Naive B cell (primary cell): ENCODE measurements at regions not wholly inside any gene's neighbourhood (a gene's known extent, or its start where the extent isn't known, plus 50 kb on each side); places are given as distances from the start of the nearest gene placed in this dataset.
"Not testable (repeated sequence)": the region's sequence is repeated elsewhere in the genome, so short reads cannot be mapped to it uniquely, and the experiment has no call there.

Experiments used
- ATAC-seq, 2 donors: fragments of 150-1000 bp; cut with Tn5 transposase; 2 replicates each; pipeline ENCODE4 v1.10.0; 2021; ENCODE audit warnings: low read depth in 2 of 2, mild to moderate bottlenecking in 2 of 2, moderate library complexity in 2 of 2
- DNase-seq: peaks from one replicate; pipeline ENCODE4 v3.0.0; 2022
- H3K27ac Mint-ChIP-seq, 6 donors: one replicate each; pipeline ENCODE4 v1.8.0; 2020 to 2022; ENCODE audit warnings: mild to moderate bottlenecking in 6 of 6, mixed read lengths in 6 of 6, moderate library complexity in 5 of 6, inconsistent platforms in 2 of 6
- H3K27me3 Mint-ChIP-seq, 3 donors: one replicate each; pipeline ENCODE4 v1.8.0; 2021 to 2022; ENCODE audit warnings: mixed read lengths in 3 of 3, mild to moderate bottlenecking in 1 of 3
- H3K36me3 Mint-ChIP-seq, 2 donors: one replicate each; pipeline ENCODE4 v1.8.0; 2020 to 2022; ENCODE audit warnings: mixed read lengths in 2 of 2, inconsistent platforms in 1 of 2, mild to moderate bottlenecking in 1 of 2
- H3K4me1 Mint-ChIP-seq, 3 donors: one replicate each; pipeline ENCODE4 v1.8.0; 2020 to 2022; ENCODE audit warnings: mixed read lengths in 3 of 3, inconsistent platforms in 1 of 3, mild to moderate bottlenecking in 1 of 3, moderate library complexity in 1 of 3
- H3K4me3 Mint-ChIP-seq, 8 donors: one replicate each; pipeline ENCODE4 v1.8.0; 2020 to 2022; ENCODE audit warnings: mild to moderate bottlenecking in 8 of 8, mixed read lengths in 8 of 8, moderate library complexity in 8 of 8, inconsistent platforms in 2 of 8
- H3K9me3 Mint-ChIP-seq, 7 donors: one replicate each; pipeline ENCODE4 v1.8.0; 2020 to 2022; ENCODE audit warnings: mixed read lengths in 7 of 7, mild to moderate bottlenecking in 5 of 7, inconsistent platforms in 2 of 7, moderate library complexity in 1 of 7

DNA sequence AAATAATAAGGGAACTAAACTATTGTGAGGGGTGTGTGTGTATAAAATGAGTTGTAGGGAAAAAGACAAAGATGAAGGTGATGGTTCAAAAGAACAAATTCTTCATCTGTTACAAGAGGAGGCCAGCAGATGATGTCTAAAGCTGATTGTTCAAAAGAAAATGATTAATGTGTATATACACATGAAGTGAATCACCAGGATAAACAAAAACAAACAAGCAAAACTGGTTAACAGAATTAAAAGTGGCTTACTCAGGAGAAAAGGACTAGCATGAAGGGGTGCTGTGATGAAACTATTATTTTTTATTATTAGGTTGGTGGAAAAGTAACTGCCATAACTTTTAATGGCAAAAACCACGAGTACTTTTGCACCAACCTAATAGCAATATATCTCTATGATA, 348.4 kb downstream of the BCL11B start:
- Mint-ChIP-seq H3K9me3 (peaks cover 5 to 19% (median 8%) of the 10 kb centered on the region in 7 donors), H3K27ac (no peak overlapping the region), H3K4me3 (no peak overlapping the region), H3K4me1 (no peaks in the 10 kb centered on the region), H3K36me3 (peaks cover 0 to 7% of the 10 kb centered on the region in 2 donors), H3K27me3 (no peaks in the 10 kb centered on the region)
- ATAC-seq (no peak), DNase-seq (no peak)

DNA sequence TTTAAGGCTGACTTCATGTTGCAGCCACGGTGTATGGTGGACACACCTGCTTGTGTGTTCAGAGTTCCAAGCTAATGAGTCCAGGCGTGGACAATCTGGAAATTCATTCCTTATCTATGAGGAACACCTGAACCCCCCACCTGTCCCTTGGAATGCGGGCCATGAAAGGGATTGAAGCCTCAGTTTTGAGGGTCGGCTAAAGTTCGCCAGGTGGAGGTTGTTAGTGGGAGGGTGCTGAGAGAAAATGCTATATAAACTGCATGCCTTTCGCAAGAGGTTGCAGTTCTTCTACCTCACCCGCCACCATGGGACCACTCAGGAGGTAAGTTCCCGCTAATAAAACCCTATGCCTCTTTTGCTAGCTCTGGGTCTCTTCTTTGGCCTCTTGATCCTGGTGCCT, 348.0 kb downstream of the BCL11B start:
- Mint-ChIP-seq H3K27me3 (no peaks in the 10 kb centered on the region), H3K36me3 (peaks cover 0 to 7% of the 10 kb centered on the region in 2 donors), H3K4me3 (no peak overlapping the region), H3K9me3 (peaks cover 5 to 19% (median 8%) of the 10 kb centered on the region in 7 donors), H3K4me1 (no peaks in the 10 kb centered on the region), H3K27ac (no peak overlapping the region)
- no peak for DNase-seq
- ATAC-seq: no peak

DNA sequence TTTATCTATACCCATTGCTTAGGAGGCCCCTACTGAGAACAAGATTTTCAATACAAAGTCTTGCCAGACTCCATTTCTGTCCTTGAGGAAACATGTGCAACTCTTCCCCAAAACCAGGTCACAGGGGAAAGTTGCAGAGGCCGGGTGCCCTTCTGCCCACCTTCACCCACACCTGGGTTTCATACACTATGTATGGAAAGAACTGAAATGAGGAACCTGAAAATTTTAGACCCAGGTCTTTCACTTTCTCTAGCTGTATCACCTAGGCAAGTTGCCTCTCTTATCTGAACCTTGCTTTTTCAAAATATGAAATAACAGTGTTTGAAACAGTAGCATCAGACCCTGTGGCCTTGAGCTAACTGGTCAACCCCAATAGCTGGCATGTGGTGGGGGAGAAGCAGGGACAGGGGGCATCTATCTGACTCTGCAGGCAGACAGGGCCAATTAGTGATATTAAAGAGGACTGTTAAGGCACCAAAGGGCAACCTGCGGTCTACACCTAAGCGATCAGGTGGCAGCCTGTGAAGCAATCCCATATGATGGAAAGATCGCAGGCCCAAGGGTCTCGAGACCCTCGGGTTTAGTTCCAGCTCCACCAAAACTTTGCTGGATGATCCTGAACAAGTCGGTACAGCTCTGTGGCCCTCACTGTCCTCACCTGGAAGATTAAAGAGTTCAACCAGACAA, 346.5 kb downstream of the BCL11B start:
- ATAC-seq (no peak), DNase-seq (no peak)
- H3K4me3 Mint-ChIP-seq: no peak overlapping the region
- no peaks in the 10 kb centered on the region for H3K4me1 Mint-ChIP-seq
- H3K27me3 Mint-ChIP-seq: no peaks in the 10 kb centered on the region
- peaks cover 0 to 17% (median 7%) of the 10 kb centered on the region in 7 donors for H3K9me3 Mint-ChIP-seq
- H3K36me3 Mint-ChIP-seq: no peaks in the 10 kb centered on the region
- no peak overlapping the region for H3K27ac Mint-ChIP-seq

DNA sequence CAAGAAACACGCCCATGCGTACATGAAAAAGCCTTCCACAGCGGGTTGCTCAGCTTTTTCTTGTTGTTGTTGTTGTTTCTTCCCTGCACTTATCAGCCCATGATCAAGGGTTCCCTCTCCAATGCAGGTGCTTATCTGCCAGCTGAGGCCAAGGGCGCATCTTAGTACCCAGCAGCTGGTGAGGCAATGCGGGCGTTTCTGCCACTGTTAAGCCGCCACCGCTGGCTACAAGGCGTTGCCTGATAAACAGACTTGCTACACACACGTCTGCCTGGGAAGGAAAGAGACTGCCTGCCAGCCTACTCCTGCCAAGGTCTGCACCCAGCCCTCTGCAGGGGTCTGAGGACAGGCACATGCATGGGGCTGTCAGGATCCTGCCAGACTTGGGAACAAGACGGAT, 345.9 kb downstream of the BCL11B start:
- H3K36me3 Mint-ChIP-seq: no peaks in the 10 kb centered on the region
- ATAC-seq (no peak), DNase-seq (no peak)
- H3K27ac Mint-ChIP-seq: no peak overlapping the region
- H3K27me3 Mint-ChIP-seq: no peaks in the 10 kb centered on the region
- no peak overlapping the region for H3K4me3 Mint-ChIP-seq
- H3K4me1 Mint-ChIP-seq: no peaks in the 10 kb centered on the region
- H3K9me3 Mint-ChIP-seq: peaks cover 0 to 11% (median 5%) of the 10 kb centered on the region in 7 donors

DNA sequence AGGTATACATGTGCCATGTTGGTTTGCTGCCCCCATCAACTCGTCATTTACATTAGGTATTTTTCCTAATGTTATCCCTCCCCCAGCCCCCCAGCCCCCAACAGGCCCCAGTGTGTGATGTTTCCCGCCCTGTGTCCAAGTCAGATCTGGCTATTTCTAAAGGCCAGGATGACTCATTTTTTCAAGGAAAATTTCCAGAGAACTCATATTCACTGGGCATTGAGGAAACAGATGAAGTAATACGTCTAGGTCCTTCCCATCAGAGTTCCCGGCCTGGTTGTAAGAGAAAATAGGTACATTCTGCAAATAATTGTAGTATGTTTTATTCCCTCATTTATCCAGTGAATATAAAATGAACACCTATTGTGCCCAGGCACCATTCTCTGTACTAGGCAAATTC, 345.2 kb downstream of the BCL11B start:
- Mint-ChIP-seq H3K4me1 (no peaks in the 10 kb centered on the region), H3K27ac (no peak overlapping the region), H3K36me3 (no peaks in the 10 kb centered on the region), H3K9me3 (peaks cover 0 to 10% (median 5%) of the 10 kb centered on the region in 7 donors), H3K27me3 (no peaks in the 10 kb centered on the region), H3K4me3 (no peak overlapping the region)
- no peak for ATAC-seq
- DNase-seq: no peak

DNA sequence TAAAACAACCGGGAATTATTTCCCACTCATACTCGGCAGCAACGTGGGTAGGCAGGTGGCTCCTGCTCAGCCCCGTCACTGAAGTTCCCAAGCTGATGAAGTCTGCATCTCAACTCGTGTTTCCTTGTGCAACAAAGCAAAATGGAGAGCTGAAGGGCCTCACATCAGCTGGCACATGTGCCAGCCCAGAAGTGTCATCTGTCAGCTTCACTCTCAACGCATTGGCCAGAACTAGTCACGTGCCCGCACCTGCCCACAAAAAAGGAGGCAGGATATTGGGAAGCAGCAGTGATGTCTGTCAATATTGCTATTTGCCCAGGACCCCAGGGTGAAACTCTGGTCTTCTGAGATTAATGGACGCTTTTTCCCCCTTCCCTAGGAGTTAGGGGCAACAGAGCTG, 344.0 kb downstream of the BCL11B start:
- Mint-ChIP-seq H3K9me3 (peaks cover 0 to 5% (median 0%) of the 10 kb centered on the region in 7 donors), H3K27ac (peak overlapping the region in 1 of 6 donors; percentile 29), H3K36me3 (no peaks in the 10 kb centered on the region), H3K4me1 (no peaks in the 10 kb centered on the region), H3K4me3 (no peak overlapping the region), H3K27me3 (no peaks in the 10 kb centered on the region)
- ATAC-seq (no peak), DNase-seq (no peak)

DNA sequence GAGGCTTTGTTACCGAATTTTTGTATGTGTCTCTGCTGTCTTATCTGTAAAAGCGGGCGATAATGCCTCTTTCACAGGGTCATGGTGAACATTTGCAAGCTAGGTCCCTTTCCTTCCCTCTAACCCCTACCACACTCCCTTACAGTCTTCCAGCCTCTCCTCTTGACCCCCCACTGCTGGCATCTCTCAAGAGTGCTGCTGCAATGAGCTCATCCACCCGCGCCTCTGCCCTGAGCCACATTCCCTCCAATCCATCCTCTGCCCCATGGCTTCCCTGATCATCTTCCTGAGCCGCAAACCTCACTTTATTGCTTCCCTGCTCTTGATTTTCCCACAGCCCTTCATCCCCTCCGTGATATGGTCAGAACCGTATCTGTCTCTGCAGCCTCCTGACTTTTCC, 343.6 kb downstream of the BCL11B start:
- Mint-ChIP-seq H3K9me3 (peaks cover 0 to 5% (median 0%) of the 10 kb centered on the region in 7 donors), H3K4me3 (no peak overlapping the region), H3K27me3 (no peaks in the 10 kb centered on the region), H3K36me3 (no peaks in the 10 kb centered on the region), H3K4me1 (no peaks in the 10 kb centered on the region), H3K27ac (no peak overlapping the region)
- ATAC-seq (no peak), DNase-seq (no peak)

DNA sequence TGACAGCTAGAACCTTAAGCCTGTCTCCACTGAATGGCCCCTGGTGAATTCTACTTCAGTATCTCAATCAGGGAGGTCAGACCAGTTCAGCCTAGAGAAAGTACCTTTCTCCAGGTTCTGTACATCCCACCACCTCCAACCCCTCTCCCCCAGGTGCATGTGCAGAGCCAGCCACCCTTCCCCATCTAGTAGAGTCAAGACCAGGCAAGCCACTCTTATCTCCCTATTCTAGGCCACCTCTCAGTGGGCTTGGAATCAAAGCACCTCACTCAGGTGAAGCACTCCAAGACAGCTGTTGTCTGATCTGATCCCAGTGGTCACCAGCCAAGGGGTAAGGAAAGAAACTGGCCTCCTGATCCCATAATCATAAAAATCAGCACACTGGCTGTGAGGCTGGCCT, 340.9 kb downstream of the BCL11B start:
- Mint-ChIP-seq H3K27ac (no peak overlapping the region), H3K4me1 (no peaks in the 10 kb centered on the region)

DNA sequence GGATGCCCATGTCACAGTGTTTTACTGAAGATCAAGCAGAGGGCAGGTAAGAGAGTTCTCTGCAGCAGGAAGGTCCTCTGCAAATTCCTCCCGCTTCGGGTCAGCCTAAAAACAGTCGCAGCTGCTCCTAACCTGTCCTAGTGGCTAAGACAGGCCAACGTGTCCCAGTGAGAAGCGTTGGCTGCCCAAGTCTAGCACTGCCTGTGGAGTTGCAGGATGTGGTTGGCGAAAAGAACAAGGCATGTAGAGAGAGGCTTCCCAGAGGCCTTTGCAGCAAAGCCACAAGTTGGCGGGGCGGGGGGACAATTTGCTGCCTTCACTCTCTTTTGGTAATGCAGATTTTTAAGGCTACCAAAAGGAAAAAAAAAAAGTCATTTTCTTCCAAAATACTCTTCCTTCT, 340.1 kb downstream of the BCL11B start:
- Mint-ChIP-seq H3K27ac (no peak overlapping the region), H3K4me1 (no peaks in the 10 kb centered on the region), H3K27me3 (no peaks in the 10 kb centered on the region), H3K36me3 (no peaks in the 10 kb centered on the region), H3K9me3 (peaks cover 0 to 10% (median 6%) of the 10 kb centered on the region in 7 donors), H3K4me3 (no peak overlapping the region)
- no peak for DNase-seq
- no peak for ATAC-seq

More for the DNA sequence above, 340.9 kb downstream of the BCL11B start:
- Mint-ChIP-seq H3K4me3 (no peak overlapping the region), H3K9me3 (peaks cover 0 to 7% (median 3%) of the 10 kb centered on the region in 7 donors), H3K27me3 (no peaks in the 10 kb centered on the region), H3K36me3 (no peaks in the 10 kb centered on the region)
- ATAC-seq (no peak), DNase-seq (no peak)

DNA sequence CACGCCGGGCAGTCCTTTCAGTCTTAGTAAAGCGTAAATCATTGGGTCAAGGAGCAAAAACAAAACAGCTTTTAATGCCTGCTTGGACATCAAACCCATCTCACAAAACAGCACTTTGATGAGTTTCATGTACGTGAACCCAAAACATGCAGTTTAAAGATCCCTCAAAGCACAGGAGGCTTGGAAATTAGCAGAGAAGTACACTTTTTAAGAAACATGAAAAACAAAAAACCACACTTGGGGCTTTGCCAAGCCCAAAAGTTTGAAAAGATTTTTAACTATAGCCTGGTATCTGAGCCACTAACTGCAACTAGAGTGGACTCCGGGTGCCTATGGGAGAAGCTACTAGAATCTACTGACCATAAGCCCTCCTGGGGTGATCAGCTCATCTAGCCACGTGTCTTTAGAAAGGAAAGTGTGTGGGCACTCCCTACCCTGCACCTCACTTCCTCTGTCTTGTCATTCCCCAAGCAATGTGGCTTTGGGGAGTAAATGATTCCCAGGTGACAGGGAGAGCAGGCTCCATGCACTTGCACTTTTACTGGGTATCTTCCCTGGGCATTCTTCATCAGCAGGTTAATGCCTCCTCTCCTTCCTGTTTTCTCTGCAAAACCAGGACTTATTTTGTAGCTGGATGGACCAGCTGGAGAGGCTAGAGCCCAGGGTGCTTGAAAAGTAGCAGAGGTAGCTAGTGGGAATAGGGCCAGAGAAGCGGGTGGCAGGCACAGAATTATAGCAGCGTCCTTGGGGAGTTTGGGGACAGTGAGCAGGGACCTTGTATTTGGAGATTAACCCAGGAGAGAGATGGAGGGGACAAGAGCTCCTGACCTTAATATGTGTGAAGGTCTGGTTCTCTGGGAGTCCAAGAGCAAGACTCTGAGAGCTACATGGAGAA, 339.3 kb downstream of the BCL11B start:
- no peak for ATAC-seq
- H3K4me3 Mint-ChIP-seq: no peak overlapping the region
- H3K4me1 Mint-ChIP-seq: no peaks in the 10 kb centered on the region

DNA sequence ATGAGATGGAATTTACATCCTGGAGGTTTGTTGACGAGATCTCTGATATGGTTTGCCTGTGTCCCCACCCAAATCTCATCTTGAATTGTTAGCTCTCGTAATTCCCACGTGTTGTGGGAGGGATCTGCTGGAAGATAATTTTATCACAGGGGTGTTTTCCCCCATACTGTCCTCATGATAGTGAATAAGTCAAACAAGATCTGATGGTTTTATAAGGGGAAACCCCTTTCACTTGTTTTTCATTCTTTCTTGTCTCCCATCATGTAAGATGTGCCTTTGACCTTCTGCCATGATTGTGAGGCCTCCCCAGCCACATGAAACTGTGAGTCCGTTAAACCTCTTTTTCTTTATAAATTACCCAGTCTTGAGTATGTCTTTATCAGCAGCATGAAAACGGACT, 337.4 kb downstream of the BCL11B start:
- H3K4me3 Mint-ChIP-seq, DNase-seq, H3K27me3 Mint-ChIP-seq, H3K27ac Mint-ChIP-seq, ATAC-seq, H3K4me1 Mint-ChIP-seq, H3K36me3 Mint-ChIP-seq: not testable (repeated sequence)
- H3K9me3 Mint-ChIP-seq: peaks cover 0 to 16% (median 3%) of the 10 kb centered on the region in 7 donors

More for the DNA sequence above, 339.3 kb downstream of the BCL11B start:
- Mint-ChIP-seq H3K36me3 (no peaks in the 10 kb centered on the region), H3K9me3 (peaks cover 0 to 11% (median 4%) of the 10 kb centered on the region in 7 donors), H3K27me3 (no peaks in the 10 kb centered on the region), H3K27ac (no peak overlapping the region)
- no peak for DNase-seq

DNA sequence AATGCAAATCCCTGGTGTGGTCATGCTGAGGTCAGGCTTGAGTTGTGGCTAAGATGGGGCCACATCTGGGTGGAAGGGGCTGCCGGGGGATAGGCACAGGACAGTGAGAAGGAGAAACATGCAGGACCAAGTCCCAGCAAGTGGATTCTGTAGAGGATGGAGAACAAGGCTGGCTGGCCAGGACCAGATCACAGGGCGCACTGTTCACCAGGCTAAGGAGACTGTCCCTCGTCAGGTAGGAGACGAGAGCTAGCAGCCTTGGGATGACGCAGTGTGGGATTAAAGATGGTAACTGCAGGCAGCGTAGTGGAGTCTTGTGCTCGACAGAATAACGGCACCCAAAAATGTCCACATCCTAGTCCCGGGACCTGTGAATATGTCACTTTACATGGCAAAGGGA, 336.1 kb downstream of the BCL11B start:
- Mint-ChIP-seq H3K4me1 (no peaks in the 10 kb centered on the region), H3K36me3 (no peaks in the 10 kb centered on the region), H3K27me3 (no peaks in the 10 kb centered on the region), H3K9me3 (peaks cover 0 to 17% (median 3%) of the 10 kb centered on the region in 7 donors), H3K4me3 (no peak overlapping the region), H3K27ac (no peak overlapping the region)
- ATAC-seq (no peak), DNase-seq (no peak)

DNA sequence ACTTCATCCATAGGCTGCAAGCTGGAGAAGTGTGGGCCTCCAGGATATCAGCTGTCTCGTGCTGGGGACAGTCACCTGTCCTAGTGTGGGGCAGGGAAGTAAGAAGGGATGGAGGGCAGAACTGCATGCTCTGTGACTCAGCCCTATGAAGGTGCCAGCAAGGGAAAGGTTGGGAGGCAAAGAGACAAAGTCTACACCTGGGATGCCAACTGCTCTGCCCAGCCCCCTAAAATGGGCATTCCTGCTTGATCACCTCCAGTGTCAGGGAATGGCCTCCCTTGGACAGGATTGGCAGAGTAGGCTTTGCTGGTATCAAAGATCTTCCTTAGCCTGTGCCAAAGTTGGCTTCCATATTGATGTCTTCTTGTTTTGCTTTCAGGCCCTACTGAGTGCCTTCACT, 335.0 kb downstream of the BCL11B start:
- no peak overlapping the region for H3K27ac Mint-ChIP-seq
- H3K4me1 Mint-ChIP-seq: no peaks in the 10 kb centered on the region
- ATAC-seq (no peak), DNase-seq (no peak)
- H3K4me3 Mint-ChIP-seq: no peak overlapping the region
- no peaks in the 10 kb centered on the region for H3K27me3 Mint-ChIP-seq
- peaks cover 0 to 20% (median 3%) of the 10 kb centered on the region in 7 donors for H3K9me3 Mint-ChIP-seq
- H3K36me3 Mint-ChIP-seq: no peaks in the 10 kb centered on the region
